DND-41 (cell line): ENCODE measurements at regions not wholly inside any gene's neighbourhood (a gene's known extent, or its start where the extent isn't known, plus 50 kb on each side); places are given as distances from the start of the nearest gene placed in this dataset.

Experiments used
- CTCF ChIP-seq: IDR thresholded peaks from 2 replicates; pipeline ENCODE4 v1.5.1; 2012; ENCODE audit warnings: borderline replicate concordance, low read length, moderate library complexity, mild to moderate bottlenecking; ENCODE audit not compliant: poor library complexity, severe bottlenecking; ENCODE audit errors: extremely low read depth
- EZH2 ChIP-seq: IDR thresholded peaks from 3 replicates; pipeline ENCODE4 v1.6.1; 2012; ENCODE audit warnings: borderline replicate concordance, low read depth, mild to moderate bottlenecking, moderate library complexity, low read length, inconsistent platforms; ENCODE audit not compliant: severe bottlenecking

GRCh38 chr4:31104577-31104976, 384.4 kb downstream of the PCDH7 start:
- TF ChIP-seq CTCF (no peak), EZH2 (no peak)
